ENCODE measurements at regions not wholly inside any gene's neighbourhood (a gene's known extent, or its start where the extent isn't known, plus 50 kb on each side); places are given as distances from the start of the nearest gene placed in this dataset.

GRCh38 chr2:120854766-120855530, 119.3 kb downstream of the GLI2 start:
- H2AFZ ChIP-seq (ENCODE audit: low read depth, low read length, poor library complexity, severe bottlenecking), result no peak overlapping the region
- DNase-seq (ENCODE audit: low read depth, low spot score), result no peak
- no peak overlapping the region for H3K9ac ChIP-seq (ENCODE audit: low read length)
- no peaks in the 10 kb centered on the region for H3K9me2 ChIP-seq (ENCODE audit: insufficient read depth)
- H3K27ac ChIP-seq (ENCODE audit: low read depth, low read length), result no peak overlapping the region
- BruUV-seq (replicated peaks), result no TSS peak
- no peak overlapping the region for H3K4me3 ChIP-seq (replicated peaks in 1 of 2; ENCODE audit: low read depth in 1 of 2, low read length in 2 of 2)
- H3K36me3 ChIP-seq (ENCODE audit: control insufficient read depth in 1 of 2, insufficient read depth in 2 of 2, low read length in 2 of 2), result no peaks in the 10 kb centered on the region
- RAD21 ChIA-PET (ENCODE audit: low non-redundant PET in 1 of 2, low total read pairs in 2 of 2, uncharacterized antibody in 2 of 2, unreplicated experiment in 2 of 2), result no interaction called here
- no peak overlapping the region for H3K4me2 ChIP-seq (ENCODE audit: low read length)
- intact Hi-C loops (cut with micrococcal nuclease), result no loop called here
- H4K20me1 ChIP-seq (ENCODE audit: insufficient read depth), result no peaks in the 10 kb centered on the region
- no peaks in the 10 kb centered on the region for H3K27me3 ChIP-seq (ENCODE audit: insufficient read depth, low read length)
- CTCF ChIA-PET, result no interaction called here
- TF ChIP-seq SIN3A (IDR thresholded peaks at IDR 0.05; ENCODE audit: low read depth) (no peak), CTCF (IDR thresholded peaks at IDR 0.05 in 2 of 3, conservative IDR thresholded peaks at IDR 0.05 in 1 of 3; ENCODE audit: borderline replicate concordance in 1 of 3, insufficient read depth in 1 of 3, low read depth in 2 of 3, low read length in 2 of 3) (no peak), EZH2 (IDR thresholded peaks at IDR 0.05) (no peak), REST (IDR thresholded peaks at IDR 0.05; ENCODE audit: low read depth) (no peak), CEBPB (IDR thresholded peaks at IDR 0.05; ENCODE audit: low read depth) (no peak), POLR2A (IDR thresholded peaks at IDR 0.05; ENCODE audit: borderline replicate concordance, extremely low read depth, insufficient read depth, insufficient read length) (no peak), RAD21 (IDR thresholded peaks at IDR 0.05; ENCODE audit: low read depth) (no peak), EZH2phosphoT487 (IDR thresholded peaks at IDR 0.05; ENCODE audit: borderline replicate concordance) (no peak), ELF1 (IDR thresholded peaks at IDR 0.05; ENCODE audit: borderline replicate concordance, low read depth) (no peak), YY1 (IDR thresholded peaks at IDR 0.05; ENCODE audit: extremely low read depth, insufficient replicate concordance, low read depth, low read length) (no peak), ATF3 (IDR thresholded peaks at IDR 0.05) (no peak), SRF (IDR thresholded peaks at IDR 0.05; ENCODE audit: low read depth) (no peak), SP1 (IDR thresholded peaks at IDR 0.05; ENCODE audit: low read depth) (no peak), MAX (IDR thresholded peaks at IDR 0.05) (no peak), TCF7L2 (IDR thresholded peaks at IDR 0.05; ENCODE audit: borderline replicate concordance, extremely low read depth, insufficient read depth, insufficient read length) (no peak), ZBTB33 (IDR thresholded peaks at IDR 0.05; ENCODE audit: extremely low read depth, insufficient replicate concordance, low read length) (no peak), JUND (IDR thresholded peaks at IDR 0.05) (no peak)
- H3K9me3 ChIP-seq (ENCODE audit: control insufficient read depth in 1 of 2, insufficient read depth in 1 of 2, low read depth in 1 of 2, low read length in 2 of 2), result no peaks in the 10 kb centered on the region
- POLR2A ChIA-PET, result no interaction called here
- H3K79me2 ChIP-seq (ENCODE audit: insufficient read depth, low read length), result no peaks in the 10 kb centered on the region
- no peak for ATAC-seq
- H3K4me1 ChIP-seq (ENCODE audit: control insufficient read depth in 1 of 2, insufficient read depth in 2 of 2, low read length in 2 of 2), result peaks cover 3 to 8% of the 10 kb centered on the region in 2 experiments; a peak in 2 of 4 replicates
